ENCODE measurements at regions not wholly inside any gene's neighbourhood (a gene's known extent, or its start where the extent isn't known, plus 50 kb on each side); places are given as distances from the start of the nearest gene placed in this dataset.
"Not testable (repeated sequence)": the region's sequence is repeated elsewhere in the genome, so short reads cannot be mapped to it uniquely, and the experiment has no call there.

DNA sequence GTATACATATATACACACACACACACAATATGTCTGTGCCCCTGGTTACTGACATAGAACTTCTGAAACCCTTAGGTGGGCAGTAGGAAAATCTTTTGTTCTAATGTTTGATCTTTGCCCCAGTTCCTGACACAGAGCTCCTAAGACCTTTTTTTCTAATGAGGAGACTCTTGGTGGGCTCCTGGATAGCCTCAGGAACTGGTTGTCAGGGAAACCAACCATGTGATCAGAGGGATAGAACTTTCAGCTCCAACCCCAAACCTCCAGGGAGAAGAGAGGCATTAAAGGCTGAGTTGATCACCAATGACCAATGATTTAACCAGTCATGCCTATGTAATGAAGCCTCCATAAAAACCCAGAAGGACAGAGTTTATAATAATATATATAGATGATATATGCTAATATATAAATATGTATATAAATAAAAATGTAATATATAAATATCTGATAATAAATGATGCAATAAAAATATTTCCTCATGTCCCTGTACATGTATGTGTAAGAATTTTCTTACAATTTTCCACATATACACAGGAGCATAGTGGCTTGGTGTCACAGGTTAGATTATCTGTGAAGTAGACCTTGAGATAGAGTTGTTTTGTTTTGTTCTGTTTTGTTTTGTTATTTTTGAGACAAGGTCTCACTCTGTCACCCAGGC is 93.3 kb downstream of the GPX5 start:
- Histone ChIP-seq H3K36me3 (ENCODE audit: control insufficient read depth in 2 of 2, insufficient read depth in 2 of 2, low read length in 1 of 2) (no peaks in the 10 kb centered on the region), H3K27me3 (ENCODE audit: control insufficient read depth in 1 of 2, insufficient read depth in 2 of 2, low read length in 2 of 2) (peaks cover 0 to 2% of the 10 kb centered on the region in 2 donors), H3K4me1 (ENCODE audit: control insufficient read depth in 2 of 2, insufficient read depth in 2 of 2, low read length in 1 of 2) (no peaks in the 10 kb centered on the region), H3K9me3 (ENCODE audit: control insufficient read depth in 2 of 2, insufficient read depth in 1 of 2, low read depth in 1 of 2, low read length in 1 of 2) (peaks cover 0 to 7% of the 10 kb centered on the region in 2 donors), H3K27ac (ENCODE audit: low read depth in 2 of 2, low read length in 1 of 2) (no peak overlapping the region), H3K4me3 (ENCODE audit: low read depth in 1 of 2, low read length in 2 of 2) (no peak overlapping the region)

DNA sequence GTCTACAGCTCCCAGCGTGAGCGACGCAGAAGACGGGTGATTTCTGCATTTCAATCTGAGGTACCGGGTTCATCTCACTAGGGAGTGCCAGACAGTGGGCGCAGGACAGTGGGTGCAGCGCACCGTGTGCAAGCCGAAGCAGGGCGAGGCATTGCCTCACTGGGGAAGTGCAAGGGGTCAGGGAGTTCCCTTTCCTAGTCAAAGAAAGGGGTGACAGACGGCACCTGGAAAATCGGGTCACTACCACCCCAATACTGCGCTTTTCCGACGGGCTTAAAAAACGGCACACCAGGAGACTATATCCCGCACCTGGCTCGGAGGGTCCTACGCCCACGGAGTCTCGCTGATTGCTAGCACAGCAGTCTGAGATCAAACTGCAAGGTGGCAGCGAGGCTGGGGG is 95.6 kb downstream of the GPX5 start:
- WGBS, 2 donors: 33 to 34% methylated on average over 19 to 21 of the region's 22 CpGs
- not testable (repeated sequence) for H3K4me3 ChIP-seq (ENCODE audit: low read depth in 1 of 2, low read length in 2 of 2); H3K9me3 ChIP-seq (ENCODE audit: control insufficient read depth in 2 of 2, insufficient read depth in 1 of 2, low read depth in 1 of 2, low read length in 1 of 2); H3K36me3 ChIP-seq (ENCODE audit: control insufficient read depth in 2 of 2, insufficient read depth in 2 of 2, low read length in 1 of 2); H3K4me1 ChIP-seq (ENCODE audit: control insufficient read depth in 2 of 2, insufficient read depth in 2 of 2, low read length in 1 of 2); H3K27ac ChIP-seq (ENCODE audit: low read depth in 2 of 2, low read length in 1 of 2); H3K27me3 ChIP-seq (ENCODE audit: control insufficient read depth in 1 of 2, insufficient read depth in 2 of 2, low read length in 2 of 2)

DNA sequence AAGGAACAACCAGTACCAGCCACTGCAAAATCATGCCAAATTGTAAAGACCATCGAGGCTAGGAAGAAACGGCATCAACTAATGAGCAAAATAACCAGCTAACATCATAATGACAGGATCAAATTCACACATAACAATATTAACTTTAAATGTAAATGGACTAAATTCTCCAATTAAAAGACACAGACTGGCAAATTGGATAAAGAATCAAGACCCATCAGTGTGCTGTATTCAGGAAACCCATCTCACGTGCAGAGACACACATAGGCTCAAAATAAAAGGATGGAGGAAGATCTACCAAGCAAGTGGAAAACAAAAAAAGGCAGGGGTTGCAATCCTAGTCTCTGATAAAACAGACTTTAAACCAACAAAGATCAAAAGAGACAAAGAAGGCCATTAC is 97.6 kb downstream of the GPX5 start:
- not testable (repeated sequence) for H3K27me3 ChIP-seq (ENCODE audit: control insufficient read depth in 1 of 2, insufficient read depth in 2 of 2, low read length in 2 of 2); H3K9me3 ChIP-seq (ENCODE audit: control insufficient read depth in 2 of 2, insufficient read depth in 1 of 2, low read depth in 1 of 2, low read length in 1 of 2); H3K4me1 ChIP-seq (ENCODE audit: control insufficient read depth in 2 of 2, insufficient read depth in 2 of 2, low read length in 1 of 2); H3K27ac ChIP-seq (ENCODE audit: low read depth in 2 of 2, low read length in 1 of 2); H3K36me3 ChIP-seq (ENCODE audit: control insufficient read depth in 2 of 2, insufficient read depth in 2 of 2, low read length in 1 of 2); H3K4me3 ChIP-seq (ENCODE audit: low read depth in 1 of 2, low read length in 2 of 2)
- WGBS, 2 donors: 86 to 90% methylated on average over 3 of the region's 3 CpGs

DNA sequence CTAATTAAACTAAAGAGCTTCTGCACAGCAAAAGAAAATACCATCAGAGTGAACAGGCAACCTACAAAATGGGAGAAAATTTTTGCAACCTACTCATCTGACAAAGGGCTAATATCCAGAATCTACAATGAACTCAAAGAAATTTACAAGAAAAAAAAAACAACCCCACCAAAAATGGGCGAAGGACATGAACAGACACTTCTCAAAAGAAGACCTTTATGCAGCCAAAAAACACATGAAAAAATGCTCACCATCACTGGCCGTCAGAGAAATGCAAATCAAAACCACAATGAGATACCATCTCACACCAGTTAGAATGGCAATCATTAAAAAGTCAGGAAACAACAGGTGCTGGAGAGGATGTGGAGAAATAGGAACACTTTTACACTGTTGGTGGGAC is 100.7 kb downstream of the GPX5 start:
- not testable (repeated sequence) for H3K4me1 ChIP-seq (ENCODE audit: control insufficient read depth in 2 of 2, insufficient read depth in 2 of 2, low read length in 1 of 2); H3K4me3 ChIP-seq (ENCODE audit: low read depth in 1 of 2, low read length in 2 of 2); H3K9me3 ChIP-seq (ENCODE audit: control insufficient read depth in 2 of 2, insufficient read depth in 1 of 2, low read depth in 1 of 2, low read length in 1 of 2); H3K36me3 ChIP-seq (ENCODE audit: control insufficient read depth in 2 of 2, insufficient read depth in 2 of 2, low read length in 1 of 2); H3K27ac ChIP-seq (ENCODE audit: low read depth in 2 of 2, low read length in 1 of 2); H3K27me3 ChIP-seq (ENCODE audit: control insufficient read depth in 1 of 2, insufficient read depth in 2 of 2, low read length in 2 of 2)
- 55 to 65% methylated on average over 2 of the region's 2 CpGs for WGBS, 2 donors

DNA sequence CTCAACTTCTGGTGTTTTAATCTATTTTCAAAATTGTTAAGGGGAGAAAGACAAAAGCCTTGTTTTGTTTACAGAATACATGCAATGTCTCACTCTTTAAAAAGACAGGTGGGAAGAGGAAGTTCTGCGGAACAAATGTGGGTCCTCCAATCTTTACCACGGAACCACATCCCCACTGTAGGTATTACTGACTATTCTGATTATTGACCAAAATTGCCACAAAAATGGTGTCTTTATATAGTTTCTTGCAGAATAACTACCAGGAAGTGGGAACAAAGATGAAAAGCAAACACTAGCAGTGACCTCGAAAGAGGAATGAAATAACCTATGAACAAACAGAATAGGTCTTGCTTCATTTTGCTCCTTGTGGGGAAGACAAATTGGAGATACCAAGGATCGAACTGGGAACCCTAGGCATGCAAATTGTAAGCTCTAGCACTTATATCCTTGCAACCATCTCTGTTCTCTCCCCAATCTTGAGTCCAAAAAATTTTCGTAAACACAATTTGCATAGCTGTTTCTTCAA is 106.7 kb downstream of the GPX5 start:
- peaks cover 0 to 10% of the 10 kb centered on the region in 2 donors for H3K27me3 ChIP-seq (ENCODE audit: control insufficient read depth in 1 of 2, insufficient read depth in 2 of 2, low read length in 2 of 2)
- no peaks in the 10 kb centered on the region for H3K36me3 ChIP-seq (ENCODE audit: control insufficient read depth in 2 of 2, insufficient read depth in 2 of 2, low read length in 1 of 2)
- WGBS, 2 donors: 74 to 75% methylated on average over 5 of the region's 5 CpGs
- H3K4me3 ChIP-seq (ENCODE audit: low read depth in 1 of 2, low read length in 2 of 2): no peak overlapping the region
- peaks cover 0 to 2% of the 10 kb centered on the region in 2 donors for H3K4me1 ChIP-seq (ENCODE audit: control insufficient read depth in 2 of 2, insufficient read depth in 2 of 2, low read length in 1 of 2)
- no peak overlapping the region for H3K27ac ChIP-seq (ENCODE audit: low read depth in 2 of 2, low read length in 1 of 2)
- peaks cover 3% of the 10 kb centered on the region in 2 donors for H3K9me3 ChIP-seq (ENCODE audit: control insufficient read depth in 2 of 2, insufficient read depth in 1 of 2, low read depth in 1 of 2, low read length in 1 of 2)

DNA sequence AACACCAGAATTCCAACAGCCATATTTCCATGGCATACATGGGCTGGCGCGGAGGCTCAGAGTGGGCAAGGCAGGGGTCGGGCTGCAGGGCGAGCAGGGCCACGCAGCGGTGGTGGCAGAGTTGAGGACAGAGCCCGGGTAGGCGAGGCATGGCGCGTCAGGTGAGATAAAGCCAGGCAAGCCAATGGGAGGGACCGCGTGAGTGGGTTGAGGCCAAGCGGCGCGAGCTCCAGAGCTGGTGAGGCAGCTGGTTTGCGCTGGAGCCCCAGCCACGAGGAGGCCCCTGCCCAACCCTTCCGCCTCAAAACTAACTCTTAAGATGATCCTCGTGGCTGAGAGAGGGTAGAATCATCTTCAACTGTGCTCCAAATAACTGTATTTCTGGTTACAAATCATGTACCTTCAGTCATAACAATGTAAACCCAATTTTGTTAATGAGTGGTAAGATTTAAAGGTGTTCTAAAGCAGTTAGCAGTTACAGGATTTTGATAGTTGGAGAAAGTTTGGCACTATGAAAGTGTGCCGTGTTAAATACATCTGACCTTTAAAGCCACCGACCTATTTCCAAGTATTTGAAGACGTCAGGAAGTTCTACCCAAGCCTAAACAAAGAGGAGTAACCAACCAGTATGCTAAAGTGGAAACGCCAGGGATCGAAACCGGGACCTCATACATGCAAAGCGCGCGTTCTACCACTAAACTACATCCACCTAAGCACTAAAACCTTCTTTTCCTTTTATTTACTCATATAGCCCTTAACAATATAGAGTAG is 107.9 kb downstream of the GPX5 start:
- Histone ChIP-seq H3K27ac (ENCODE audit: low read depth in 2 of 2, low read length in 1 of 2) (no peak overlapping the region), H3K27me3 (ENCODE audit: control insufficient read depth in 1 of 2, insufficient read depth in 2 of 2, low read length in 2 of 2) (peaks cover 0 to 11% of the 10 kb centered on the region in 2 donors), H3K9me3 (ENCODE audit: control insufficient read depth in 2 of 2, insufficient read depth in 1 of 2, low read depth in 1 of 2, low read length in 1 of 2) (peaks cover 3% of the 10 kb centered on the region in 2 donors), H3K4me1 (ENCODE audit: control insufficient read depth in 2 of 2, insufficient read depth in 2 of 2, low read length in 1 of 2) (peaks cover 0 to 2% of the 10 kb centered on the region in 2 donors), H3K36me3 (ENCODE audit: control insufficient read depth in 2 of 2, insufficient read depth in 2 of 2, low read length in 1 of 2) (no peaks in the 10 kb centered on the region), H3K4me3 (ENCODE audit: low read depth in 1 of 2, low read length in 2 of 2) (no peak overlapping the region)
- 65 to 68% methylated on average over 28 of the region's 28 CpGs for WGBS, 2 donors

DNA sequence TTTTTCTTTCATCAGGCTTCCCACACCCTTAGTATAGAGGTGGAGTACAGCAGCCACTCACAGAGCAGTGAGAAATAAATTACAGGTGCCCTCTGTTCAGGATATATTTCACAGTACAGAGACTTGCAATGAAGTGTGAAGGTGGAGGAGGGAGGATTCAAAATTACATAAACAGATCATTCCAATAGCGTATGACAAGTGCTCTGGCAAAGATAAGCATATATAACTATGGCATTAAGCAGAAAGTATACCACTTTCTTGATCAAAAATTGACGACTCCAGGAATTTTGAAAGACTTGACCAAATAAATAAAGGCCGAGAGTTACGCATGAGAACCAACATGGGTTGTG is 108.7 kb downstream of the GPX5 start:
- Histone ChIP-seq H3K27me3 (ENCODE audit: control insufficient read depth in 1 of 2, insufficient read depth in 2 of 2, low read length in 2 of 2) (peaks cover 0 to 11% of the 10 kb centered on the region in 2 donors), H3K9me3 (ENCODE audit: control insufficient read depth in 2 of 2, insufficient read depth in 1 of 2, low read depth in 1 of 2, low read length in 1 of 2) (peaks cover 3% of the 10 kb centered on the region in 2 donors), H3K4me3 (ENCODE audit: low read depth in 1 of 2, low read length in 2 of 2) (no peak overlapping the region), H3K36me3 (ENCODE audit: control insufficient read depth in 2 of 2, insufficient read depth in 2 of 2, low read length in 1 of 2) (no peaks in the 10 kb centered on the region), H3K27ac (ENCODE audit: low read depth in 2 of 2, low read length in 1 of 2) (no peak overlapping the region), H3K4me1 (ENCODE audit: control insufficient read depth in 2 of 2, insufficient read depth in 2 of 2, low read length in 1 of 2) (peaks cover 0 to 2% of the 10 kb centered on the region in 2 donors)
- 9 to 13% methylated on average over 4 of the region's 4 CpGs for WGBS, 2 donors

DNA sequence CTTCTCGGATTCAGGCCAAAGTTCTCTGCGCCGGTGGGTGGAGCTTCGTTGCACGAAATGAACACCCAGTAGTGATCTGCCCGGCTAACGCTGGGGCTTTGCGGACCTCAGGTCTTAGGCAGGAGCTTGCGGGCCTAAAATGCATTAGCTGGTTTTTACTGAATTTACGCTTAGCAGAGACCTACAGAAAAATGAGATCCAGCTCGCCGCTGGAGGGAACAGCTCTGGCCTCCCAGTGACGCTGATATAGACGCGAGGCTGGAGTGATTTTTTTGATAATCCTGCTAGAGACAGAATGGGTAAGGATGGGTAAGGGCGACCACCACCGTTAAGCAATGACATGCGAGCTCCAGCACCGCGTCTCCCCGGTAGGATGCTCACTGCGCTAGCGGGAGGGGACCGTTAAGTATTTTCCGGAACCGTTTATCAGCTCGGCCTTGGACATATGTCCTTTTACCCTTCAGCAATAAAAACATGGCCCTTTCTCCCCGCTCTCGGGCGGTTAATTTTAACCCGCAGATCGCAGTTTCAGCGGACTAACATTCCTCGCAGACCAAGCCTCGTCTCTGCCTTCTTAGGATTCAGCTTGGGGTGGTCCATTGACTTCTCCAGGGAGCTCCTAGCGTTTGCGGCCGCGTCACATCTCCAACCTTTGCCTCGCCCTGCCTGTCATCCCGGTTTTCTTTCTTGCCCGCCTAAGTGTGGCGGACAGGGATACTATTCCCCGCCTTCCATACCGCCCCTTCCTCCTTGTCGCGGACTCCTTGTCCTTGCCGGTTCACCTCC is 109.3 kb downstream of the GPX5 start:
- Histone ChIP-seq H3K9me3 (ENCODE audit: control insufficient read depth in 2 of 2, insufficient read depth in 1 of 2, low read depth in 1 of 2, low read length in 1 of 2) (peaks cover 3% of the 10 kb centered on the region in 2 donors), H3K36me3 (ENCODE audit: control insufficient read depth in 2 of 2, insufficient read depth in 2 of 2, low read length in 1 of 2) (no peaks in the 10 kb centered on the region), H3K4me1 (ENCODE audit: control insufficient read depth in 2 of 2, insufficient read depth in 2 of 2, low read length in 1 of 2) (peaks cover 0 to 2% of the 10 kb centered on the region in 2 donors), H3K4me3 (ENCODE audit: low read depth in 1 of 2, low read length in 2 of 2) (no peak overlapping the region), H3K27me3 (ENCODE audit: control insufficient read depth in 1 of 2, insufficient read depth in 2 of 2, low read length in 2 of 2) (peaks cover 0 to 11% of the 10 kb centered on the region in 2 donors), H3K27ac (ENCODE audit: low read depth in 2 of 2, low read length in 1 of 2) (no peak overlapping the region)
- WGBS, 2 donors: 4 to 5% methylated on average over 48 of the region's 48 CpGs

DNA sequence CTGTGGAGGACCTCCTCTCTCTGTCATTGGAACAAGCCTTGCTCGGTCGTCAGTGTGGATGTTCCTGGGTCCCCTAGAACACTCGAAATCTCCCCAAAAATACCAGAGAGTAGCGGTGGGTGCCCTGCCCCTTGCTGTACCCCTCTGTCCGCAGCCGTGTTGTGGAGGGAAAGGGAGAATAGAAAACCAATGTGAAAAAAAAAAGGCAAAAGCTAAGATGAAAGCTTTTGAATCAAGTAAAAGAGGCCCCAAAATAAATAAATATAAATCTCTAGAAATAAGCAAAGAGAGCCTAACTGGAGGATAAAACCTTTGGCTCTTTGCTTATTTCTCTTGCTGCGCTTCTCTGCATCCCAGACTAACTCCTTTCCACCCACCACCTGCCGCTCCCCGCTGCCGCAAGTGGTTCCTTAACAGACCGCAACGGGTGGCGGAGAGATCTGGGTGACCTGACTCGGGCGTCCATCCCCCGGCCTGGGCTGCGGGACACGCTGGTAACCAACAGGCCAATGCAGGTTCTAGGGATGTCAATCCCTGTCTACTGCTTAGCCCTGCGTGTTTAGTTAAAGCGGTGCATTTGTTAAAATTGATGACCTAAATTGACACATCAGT is 110.0 kb downstream of the GPX5 start:
- no peak overlapping the region for H3K4me3 ChIP-seq (ENCODE audit: low read depth in 1 of 2, low read length in 2 of 2)
- peaks cover 3% of the 10 kb centered on the region in 2 donors for H3K9me3 ChIP-seq (ENCODE audit: control insufficient read depth in 2 of 2, insufficient read depth in 1 of 2, low read depth in 1 of 2, low read length in 1 of 2)
- H3K4me1 ChIP-seq (ENCODE audit: control insufficient read depth in 2 of 2, insufficient read depth in 2 of 2, low read length in 1 of 2): peaks cover 0 to 2% of the 10 kb centered on the region in 2 donors
- WGBS, 2 donors: 10% methylated on average over 20 of the region's 20 CpGs
- H3K36me3 ChIP-seq (ENCODE audit: control insufficient read depth in 2 of 2, insufficient read depth in 2 of 2, low read length in 1 of 2): no peaks in the 10 kb centered on the region
- no peak overlapping the region for H3K27ac ChIP-seq (ENCODE audit: low read depth in 2 of 2, low read length in 1 of 2)
- H3K27me3 ChIP-seq (ENCODE audit: control insufficient read depth in 1 of 2, insufficient read depth in 2 of 2, low read length in 2 of 2): peaks cover 0 to 11% of the 10 kb centered on the region in 2 donors
